ENCODE measurements at regions not wholly inside any gene's neighbourhood (a gene's known extent, or its start where the extent isn't known, plus 50 kb on each side); places are given as distances from the start of the nearest gene placed in this dataset.

DNA sequence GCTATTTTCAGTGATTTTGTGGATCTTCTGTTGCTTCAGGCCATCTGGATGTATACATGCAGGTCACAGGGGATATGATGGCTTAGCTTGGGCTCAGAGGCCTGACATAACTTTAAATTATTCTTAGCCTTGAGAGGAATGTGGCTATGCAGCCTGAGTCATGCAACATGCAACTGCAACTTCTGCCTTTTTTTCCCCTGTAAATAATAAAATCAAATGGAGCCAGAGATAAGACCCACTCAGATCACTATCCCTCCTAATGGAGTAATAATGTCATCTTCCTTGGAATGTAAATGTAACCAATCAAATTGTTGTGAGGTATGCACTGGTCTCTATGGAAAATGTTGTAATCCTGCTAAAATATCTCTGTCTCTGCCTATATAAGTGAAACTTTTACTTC is 54.9 kb downstream of the MAGEB17 start:
- DNase-seq: no peak

DNA sequence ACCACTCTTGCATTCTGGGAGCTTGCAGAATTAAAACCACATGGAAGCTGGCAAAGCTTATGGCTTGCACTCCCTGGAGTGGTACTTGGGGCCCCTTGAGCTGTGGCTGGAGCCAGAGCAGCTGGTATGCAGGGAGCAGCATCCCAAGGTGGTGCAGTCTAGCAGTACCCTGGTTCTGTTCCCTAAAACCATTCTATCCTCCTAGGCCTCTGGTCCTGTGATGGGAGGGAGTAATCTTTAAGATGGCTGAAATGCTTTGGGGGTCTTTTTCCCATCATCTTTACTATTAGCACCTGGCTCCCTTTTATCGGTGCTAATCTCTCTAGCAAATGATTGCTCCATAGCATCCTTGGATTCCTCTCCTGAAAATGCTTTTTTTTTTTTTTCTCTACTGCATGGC is 56.1 kb downstream of the MAGEB17 start:
- DNase-seq: no peak

DNA sequence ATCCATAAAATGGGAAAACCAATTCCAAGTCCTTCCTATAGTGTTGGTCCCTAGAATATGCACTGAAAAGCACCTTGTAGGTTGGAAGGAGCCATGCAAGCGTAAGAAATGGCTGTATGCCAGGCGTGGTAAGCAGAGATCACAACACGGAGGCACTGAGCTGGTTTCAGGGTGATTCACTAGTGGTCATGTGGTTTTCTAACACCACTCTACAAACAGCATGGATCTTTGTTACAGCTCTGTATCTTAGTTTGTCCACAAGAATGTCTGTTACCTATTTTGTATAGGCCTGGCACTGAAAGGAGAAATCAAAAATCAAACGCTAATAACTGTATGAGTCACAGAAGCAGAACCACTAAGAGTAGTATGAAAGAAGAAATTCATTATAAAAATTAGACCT is 71.9 kb downstream of the MAGEB17 start:
- DNase-seq: no peak

DNA sequence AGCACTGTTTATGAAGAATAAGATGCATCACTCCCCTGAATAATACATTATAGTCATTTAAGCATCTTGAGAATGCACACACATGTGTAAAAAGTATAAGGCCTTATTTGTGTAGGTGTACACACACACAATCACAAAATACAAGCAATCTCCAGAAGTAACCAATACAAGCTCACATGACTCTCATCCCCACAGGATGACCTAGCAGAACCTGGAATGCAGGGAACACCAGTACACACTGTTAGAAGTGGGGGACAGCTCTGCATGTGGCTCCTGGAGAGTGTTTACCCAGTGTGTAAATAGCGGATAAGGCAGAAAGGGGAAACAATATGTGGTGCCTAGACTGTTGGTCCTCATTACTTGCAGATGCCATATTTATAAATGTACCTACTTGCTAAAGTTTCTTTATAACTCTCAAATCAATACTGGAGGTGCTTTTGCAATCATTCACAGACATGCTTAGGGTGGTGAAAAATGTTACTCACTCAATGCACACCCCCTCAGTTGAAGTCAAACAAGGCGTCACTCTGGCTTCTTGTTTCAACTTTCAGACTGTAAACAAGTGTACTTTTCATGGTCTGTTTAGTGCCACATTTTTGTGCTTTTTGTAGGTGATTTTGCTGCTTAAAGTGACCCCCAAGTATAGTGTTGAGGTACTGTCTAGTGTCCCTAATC is 73.1 kb downstream of the MAGEB17 start:
- DNase-seq: no peak

DNA sequence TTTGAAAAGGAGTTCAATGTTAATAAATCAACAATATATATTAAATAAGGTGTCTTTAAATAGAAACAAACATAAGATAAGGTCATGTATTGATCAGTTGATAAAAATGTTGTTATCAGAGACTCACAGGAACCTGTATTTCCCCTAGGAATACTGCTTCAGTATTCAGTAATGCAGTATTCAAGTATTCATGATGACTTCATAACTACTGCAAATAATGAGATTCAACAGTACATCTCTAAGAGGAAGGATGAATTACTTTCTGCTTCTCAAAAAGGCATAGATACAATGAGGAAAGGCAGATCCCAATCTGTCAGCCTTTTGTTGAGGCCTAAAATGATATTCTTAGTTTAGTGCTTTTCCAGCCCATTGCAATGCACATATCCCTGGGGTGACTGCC is 73.7 kb downstream of the MAGEB17 start:
- DNase-seq: no peak

DNA sequence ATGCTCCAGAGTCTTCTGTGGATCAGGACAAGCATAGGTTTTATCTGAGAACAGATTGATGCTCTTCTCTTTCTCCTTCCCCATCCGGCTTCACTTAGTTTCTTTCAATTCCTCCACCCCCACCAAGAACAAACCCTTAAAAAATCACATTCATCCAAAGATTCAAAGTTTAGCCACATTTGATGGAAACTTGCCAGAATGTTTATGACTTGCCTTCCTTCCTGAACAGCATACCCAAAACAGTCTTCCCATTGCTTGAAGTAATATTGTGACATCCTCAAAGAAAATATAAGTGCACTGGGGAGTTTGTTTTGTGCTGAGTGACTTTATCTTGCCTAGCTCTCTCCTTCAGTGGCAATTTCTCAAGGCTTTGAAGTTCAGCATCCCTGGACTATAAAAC is 83.0 kb downstream of the MAGEB17 start:
- DNase-seq: no peak

DNA sequence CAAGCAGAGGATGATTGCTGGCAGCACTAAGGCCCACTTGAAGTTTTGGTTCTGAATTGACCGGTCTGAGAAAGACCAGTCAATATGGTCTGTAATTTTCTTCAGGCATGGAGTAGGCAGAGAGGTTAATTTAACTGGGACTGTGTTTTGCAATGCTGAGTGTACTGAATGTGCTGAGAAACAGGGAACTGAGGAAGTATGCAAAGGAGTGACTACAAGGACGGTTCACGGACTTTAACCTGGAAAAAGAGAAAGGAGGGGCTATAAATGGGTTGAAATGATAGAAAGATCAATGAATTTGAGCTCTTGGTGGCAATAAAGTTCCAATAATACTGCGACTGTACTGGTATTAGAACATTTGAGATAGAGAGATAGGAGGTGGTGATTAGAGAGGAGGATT is 84.5 kb downstream of the MAGEB17 start:
- DNase-seq: no peak

DNA sequence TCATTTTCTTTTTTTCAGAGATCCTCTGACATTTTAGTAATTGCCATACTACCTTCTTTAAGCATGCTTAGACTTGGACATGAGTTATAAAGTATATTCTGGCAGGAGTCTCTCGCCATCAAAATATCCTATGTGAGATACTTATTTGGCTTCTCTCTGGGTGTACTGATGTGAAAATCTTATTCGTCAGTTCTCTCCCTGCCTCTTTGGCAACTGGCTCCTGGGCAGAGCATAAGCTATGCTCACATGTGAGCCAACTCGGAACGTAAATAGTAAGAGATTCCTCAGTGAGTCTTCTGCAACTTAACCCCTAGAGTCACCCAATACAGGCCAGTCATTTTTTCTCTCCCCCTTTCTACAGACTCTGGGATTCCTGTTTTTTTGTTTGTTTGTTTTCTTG is 91.6 kb downstream of the MAGEB17 start:
- DNase-seq: no peak

DNA sequence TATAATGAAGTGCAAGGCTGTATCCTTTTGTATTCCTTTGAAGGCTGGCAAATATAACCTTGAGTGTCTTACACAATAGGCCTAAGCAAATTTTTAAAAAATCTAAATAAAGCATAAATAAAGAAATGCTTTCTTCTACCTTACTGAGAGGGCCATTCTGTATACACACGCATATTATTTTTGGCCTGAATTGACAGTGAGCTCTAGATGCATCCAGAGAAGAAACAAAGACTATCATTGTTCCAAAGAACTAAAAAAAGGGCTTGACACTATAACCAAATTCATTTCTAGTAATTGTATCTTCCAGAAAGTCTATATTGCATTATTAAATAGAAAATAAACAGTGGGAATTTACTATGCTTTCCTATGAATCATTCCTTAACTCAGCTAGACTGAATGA is 100.2 kb downstream of the MAGEB17 start:
- DNase-seq: no peak

DNA sequence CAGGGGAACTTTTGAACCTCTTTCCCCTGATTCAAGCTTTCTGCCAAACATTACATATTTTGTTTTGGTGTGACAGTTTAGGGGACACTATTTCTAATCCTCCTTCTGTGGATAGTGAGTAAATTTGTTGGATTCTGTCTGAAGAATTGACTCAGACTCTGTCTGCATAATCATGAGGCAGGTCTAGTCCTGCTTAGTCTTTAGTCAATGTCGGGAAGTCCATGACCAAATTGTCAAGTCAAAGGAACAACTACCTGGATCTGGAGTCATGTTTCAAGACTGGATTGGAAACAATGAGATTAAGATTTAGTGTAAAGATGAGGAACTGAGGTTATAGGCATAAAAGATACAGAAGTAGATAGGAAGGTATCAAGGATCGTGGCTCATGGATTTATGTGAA is 100.9 kb downstream of the MAGEB17 start:
- DNase-seq: no peak

DNA sequence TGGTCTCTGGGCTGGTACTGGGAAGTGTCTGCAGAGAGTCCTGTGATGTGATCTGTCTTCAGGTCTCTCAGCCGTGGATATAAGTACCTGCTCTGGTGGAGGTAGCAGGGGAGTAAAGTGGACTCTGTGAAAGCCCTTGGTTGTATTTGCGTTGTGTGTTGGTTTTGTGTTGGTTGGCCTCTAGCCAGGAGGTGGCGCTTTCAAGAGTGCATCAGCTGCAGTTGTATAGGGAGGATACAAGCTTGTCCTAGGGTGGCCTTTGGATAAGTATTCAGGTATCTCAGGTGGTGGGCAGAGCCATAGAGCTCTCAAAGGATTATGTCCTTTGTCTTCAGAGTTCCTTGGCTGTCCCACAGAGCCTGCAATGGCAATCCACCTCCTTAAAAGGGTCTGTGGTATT is 111.6 kb downstream of the MAGEB17 start:
- no peak for DNase-seq

DNA sequence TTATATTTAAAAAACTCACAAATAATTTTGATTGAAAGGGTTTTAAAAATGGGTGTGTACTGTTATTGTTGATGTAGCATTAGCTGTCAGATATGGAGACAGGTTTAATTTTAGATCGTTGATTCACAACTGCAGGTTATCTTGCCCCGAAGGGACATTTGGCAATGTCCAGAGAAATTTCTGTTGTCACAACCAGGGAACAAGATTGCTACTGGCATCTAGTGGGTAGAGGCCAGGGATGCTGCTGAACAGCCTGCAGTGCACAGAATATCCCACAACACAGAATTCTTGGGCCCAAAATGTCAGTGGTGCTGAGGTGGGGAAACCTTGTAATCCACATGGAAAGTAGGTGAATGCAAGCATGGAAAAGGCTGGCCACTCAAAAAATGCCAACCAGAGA is 114.9 kb downstream of the MAGEB17 start:
- no peak for DNase-seq

DNA sequence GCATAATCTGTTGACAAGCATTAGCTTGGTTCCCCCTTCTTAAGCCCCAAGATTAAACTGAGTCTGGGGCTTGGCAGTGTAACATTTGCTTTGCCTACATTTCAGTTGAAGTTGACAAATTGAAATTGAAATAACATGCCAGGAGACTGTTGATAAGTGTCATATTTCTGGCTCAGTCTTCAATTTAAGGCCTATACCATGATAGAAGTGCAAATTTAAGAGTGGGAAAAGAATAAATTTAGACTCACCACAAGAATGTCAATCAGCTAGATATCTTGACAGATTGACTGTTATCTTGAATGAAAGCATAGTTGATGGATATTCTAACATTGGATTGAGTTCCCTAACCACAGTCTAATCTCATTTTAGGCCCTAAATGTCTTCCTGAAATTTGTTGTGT is 117.6 kb downstream of the MAGEB17 start:
- no peak for DNase-seq

DNA sequence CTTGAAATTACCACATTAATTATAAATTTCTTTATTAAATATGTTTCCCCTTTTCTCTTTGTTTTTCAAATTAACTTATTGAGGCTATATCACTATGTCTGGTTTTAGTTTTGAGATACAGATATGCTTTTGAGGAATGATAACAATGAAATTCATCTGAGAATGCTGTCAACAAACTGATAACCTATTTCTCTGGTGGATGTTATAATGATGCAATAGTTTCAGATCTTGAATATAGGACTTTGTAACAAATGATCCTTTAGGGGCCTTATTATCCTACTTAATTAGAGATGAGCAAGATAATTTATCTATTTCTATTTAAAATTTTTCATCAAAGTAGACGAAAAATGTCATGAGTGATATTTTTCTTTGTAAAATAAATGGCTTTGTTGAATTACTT is 123.7 kb downstream of the MAGEB17 start:
- DNase-seq: no peak

DNA sequence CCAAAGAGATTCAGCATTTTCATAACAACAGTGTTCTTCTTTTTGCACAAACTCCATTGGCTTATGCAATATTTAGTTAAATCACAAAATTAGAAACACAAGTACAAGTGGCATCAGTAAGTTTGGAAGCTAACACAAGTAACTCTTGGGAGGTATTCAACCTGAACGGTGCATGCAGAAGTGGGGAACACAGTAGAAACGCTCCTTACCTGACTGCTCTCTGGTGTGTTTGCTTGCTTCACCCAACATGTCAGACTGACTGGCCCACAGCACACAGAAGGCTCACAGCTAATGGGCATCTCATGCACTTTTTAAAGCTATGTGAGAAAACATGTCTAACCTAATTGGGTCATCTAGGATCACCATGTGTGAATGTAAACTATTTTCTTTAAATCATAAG is 133.6 kb downstream of the MAGEB17 start:
- DNase-seq: no peak

DNA sequence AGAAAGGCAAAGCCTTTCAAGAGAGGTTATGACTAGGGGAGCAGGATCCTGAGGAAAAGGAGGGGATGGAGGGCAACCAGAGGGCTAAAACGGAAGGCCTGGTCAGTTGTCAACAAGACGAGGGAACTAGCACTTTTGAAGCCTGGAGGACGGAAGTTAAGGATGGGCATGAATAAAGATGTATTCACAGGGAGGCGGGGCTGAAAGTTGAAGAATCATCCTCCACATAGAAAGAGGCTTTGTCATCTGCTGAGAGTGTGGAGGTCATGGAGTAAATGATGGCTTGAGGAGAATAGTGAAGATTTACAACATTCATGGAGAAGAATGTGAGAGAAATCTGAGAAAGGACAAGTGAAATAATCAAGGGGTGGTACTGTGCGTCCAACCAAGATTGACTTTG is 137.5 kb downstream of the MAGEB17 start:
- DNase-seq: no peak

DNA sequence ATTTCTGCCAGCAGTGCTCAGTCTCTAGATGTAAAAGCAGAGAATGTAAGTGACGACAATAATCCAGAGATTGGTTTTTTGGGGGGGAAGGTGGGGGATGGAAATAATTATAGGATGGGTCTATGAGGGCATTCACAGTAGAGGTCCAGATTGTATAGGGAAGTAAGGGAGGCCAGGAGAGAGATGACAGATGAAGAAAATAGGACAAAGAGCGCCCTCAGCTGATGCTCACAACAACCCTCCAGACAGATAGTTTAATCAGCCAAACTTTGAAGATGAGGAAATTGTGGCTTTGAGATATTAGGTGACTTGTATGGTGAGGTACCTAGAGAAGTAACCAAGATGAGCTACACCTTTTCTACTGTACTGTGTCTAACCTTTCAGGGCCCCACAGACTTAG is 137.9 kb downstream of the MAGEB17 start:
- no peak for DNase-seq

DNA sequence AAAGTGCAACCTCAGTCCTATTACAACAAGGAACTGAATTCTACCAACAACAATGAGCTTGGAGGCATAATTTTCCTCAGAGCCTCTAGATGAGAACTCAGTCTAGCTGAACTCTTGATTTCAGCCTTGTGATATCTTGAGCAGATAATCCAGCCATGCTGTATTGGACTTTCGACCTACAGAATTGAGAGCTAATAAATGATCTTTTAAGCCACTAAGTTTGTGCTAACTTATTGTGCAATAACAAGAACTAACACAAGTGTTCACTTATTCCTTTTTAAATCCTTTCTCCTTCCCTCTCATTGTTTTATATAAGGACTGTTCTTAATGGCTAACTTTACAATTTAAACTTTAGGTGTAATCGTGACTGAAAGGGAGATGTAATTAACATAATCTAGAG is 140.7 kb downstream of the MAGEB17 start:
- DNase-seq: no peak

DNA sequence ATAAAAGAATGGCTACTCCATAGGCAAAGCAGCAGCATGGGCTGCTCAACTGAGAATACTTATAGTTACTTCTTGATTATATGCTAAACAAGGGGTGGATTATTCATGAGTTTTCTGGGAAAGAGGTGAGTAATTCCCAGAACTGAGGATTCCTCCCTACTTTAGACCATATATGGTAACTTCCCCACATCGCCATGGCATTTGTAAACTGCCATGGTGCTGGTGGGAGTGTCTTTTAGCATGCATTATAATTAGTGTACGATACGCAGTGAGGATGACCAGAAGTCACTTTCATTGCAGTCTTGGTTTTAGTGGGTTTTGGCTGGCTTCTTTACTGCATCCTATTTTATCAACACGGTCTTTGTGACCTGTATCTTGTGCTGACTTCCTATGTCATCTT is 141.5 kb downstream of the MAGEB17 start:
- DNase-seq: no peak

DNA sequence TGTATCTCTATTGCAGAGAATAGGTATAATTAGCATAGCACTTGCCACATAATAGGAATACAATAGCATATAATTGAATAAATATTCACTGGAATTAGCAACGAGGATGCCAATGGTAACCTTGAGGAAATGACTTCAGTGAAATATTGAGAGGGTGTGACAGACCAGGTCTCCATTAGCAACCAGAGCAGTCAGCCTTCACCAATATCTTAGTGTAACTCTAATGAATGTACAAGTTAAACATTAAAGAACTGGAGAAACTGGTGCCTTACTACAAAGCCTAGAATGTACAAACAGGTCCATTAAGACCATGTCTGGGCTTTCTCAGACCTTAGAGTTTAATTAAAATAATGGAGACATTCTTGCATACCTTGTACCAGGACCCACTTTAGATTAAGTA is 143.0 kb downstream of the MAGEB17 start:
- DNase-seq: no peak

DNA sequence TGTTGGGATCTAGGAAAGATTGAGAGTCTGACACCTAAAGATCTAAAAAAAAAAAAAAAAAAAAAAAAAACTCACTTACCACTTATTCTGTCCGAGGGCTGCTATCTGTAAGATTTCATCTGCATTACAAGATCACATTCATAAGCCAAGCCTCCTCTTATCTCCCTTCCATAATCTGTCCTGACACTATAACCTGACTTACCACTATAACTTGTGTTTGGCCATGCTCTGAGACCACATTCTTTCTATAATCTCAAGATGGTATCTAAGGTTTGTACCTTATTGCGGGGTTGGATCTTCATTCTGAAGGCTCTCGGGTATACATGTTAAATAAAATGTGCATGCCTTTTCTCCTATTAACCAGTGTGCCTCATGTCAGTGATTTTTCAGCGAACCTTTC is 144.4 kb downstream of the MAGEB17 start:
- no peak for DNase-seq

DNA sequence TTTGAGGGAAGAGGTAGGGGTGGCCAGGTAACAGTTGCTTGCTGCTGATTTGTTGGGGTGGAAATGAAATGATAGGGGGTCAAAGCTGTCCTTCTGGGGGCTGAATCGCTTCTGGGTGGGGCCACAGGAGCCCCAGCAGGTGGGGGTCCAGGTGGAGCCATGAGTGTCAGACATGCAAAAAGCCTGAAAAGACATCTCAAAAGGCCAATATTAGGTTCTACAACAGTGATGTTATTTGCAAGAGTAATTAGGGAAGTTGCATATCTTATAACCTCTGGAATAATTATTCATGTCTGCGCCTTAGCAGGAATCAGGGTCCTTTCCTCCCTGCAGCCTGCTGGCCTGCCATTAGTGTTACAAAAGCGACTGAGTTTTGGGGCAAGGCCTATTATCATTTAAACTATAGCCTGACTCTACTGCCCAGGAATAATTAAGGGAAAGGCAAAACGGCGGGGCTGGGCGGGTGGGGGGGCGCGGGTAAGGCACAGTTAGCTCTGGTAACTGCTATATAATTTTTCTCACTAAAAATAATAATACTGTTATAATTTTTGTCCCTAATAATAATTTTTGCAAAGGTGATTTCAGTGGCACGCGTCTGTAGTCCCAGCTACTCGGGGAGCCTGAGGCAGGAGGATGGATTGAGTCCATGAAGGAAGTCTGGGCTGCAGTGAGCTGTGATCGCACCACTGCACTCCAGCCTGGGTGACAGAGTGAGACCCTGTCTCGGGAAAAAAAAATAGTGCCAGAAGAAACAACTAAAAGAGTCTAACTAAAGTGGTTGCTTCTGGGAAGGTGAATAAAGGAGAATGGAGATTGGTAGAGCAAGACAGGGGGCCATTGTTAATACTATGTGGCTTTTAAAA is 145.7 kb downstream of the MAGEB17 start:
- no peak for DNase-seq

DNA sequence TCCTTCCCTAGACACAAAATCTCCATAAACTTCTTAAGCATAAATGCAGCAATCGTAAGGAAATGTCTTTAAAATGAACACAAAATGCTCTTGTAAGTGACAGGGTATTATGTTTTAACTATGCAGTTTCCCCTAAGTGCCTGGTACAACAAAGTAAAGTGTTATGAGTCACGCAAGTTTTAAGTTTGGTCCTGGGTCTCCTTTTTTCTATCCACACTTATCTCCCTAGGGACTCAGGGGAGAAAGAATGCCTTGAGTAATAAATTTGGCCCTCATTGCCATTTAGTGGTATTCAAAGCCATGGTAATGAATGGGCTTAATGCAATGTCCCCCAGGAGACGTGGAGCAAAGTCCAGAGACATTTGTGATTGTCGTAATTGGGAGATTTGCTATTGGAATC is 149.1 kb downstream of the MAGEB17 start:
- no peak for DNase-seq

DNA sequence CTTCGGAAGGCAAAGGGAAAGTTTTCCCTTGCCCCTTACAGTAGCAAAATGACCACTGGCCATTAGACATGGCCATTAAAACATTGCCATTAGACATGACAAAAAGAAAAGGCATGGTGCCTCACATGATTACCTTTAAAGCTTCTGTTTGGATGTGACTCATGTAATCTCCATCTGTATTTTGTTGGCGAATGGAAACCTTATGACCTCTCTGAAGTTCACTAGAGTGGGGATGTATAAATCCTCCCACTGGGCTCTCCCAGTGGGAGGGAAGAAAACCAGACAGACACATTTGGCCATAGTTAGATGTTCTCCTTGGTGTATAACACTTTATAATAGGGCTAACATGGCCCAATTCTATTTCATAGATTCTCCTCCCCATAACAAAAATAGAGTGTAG is 152.6 kb downstream of the MAGEB17 start:
- DNase-seq: no peak
